ENCODE measurements at regions not wholly inside any gene's neighbourhood (a gene's known extent, or its start where the extent isn't known, plus 50 kb on each side); places are given as distances from the start of the nearest gene placed in this dataset.
"Not testable (repeated sequence)": the region's sequence is repeated elsewhere in the genome, so short reads cannot be mapped to it uniquely, and the experiment has no call there.

DNA sequence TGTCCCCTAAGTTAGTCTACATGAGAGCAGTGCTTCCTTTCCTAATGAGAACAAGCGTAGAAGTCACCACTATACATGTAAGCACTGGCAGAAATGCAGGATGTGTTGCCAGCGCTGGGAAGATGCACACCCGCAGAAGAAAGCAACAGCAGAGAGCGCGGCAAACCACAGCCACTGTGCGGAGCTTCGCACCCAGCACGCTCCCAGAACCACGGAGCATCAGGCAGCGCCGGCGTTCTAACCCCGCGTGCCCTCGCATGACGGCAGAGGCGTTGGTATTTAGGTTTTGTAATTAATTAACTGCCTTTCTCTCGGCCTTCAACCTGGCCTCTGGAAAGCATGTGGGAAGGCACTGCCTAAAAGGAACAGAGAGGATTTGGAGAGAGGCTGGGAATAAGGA is 69.1 kb downstream of the OLIG1 start:
- no peak for TF ChIP-seq ZFX (IDR thresholded peaks at IDR 0.05)
- TF ChIP-seq, protein P1, sequence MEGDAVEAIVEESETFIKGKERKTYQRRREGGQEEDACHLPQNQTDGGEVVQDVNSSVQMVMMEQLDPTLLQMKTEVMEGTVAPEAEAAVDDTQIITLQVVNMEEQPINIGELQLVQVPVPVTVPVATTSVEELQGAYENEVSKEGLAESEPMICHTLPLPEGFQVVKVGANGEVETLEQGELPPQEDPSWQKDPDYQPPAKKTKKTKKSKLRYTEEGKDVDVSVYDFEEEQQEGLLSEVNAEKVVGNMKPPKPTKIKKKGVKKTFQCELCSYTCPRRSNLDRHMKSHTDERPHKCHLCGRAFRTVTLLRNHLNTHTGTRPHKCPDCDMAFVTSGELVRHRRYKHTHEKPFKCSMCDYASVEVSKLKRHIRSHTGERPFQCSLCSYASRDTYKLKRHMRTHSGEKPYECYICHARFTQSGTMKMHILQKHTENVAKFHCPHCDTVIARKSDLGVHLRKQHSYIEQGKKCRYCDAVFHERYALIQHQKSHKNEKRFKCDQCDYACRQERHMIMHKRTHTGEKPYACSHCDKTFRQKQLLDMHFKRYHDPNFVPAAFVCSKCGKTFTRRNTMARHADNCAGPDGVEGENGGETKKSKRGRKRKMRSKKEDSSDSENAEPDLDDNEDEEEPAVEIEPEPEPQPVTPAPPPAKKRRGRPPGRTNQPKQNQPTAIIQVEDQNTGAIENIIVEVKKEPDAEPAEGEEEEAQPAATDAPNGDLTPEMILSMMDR (conservative IDR thresholded peaks at IDR 0.05), result no peak
- no peak overlapping the region for H3K27ac ChIP-seq

DNA sequence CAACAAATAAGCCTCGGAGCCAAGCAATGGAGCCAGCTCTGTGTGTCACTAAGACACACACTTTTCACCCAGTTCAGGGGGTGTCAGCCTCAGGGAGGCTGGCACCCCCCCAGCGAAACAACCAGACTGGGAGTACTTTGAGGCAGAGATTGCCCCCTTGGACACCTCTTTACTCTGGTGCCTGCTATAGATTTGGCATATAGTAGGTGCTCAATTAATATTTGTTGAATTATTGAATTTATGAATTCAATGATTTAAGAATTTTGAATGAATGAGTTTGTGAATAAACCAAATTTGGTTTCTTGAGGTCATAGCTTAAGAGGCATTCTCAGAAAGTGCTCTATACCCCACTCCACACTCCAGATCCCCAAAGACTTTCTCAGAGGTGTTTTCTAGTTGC is 70.3 kb downstream of the OLIG1 start:
- H3K27ac ChIP-seq, result no peak overlapping the region
- no peak for TF ChIP-seq ZFX (IDR thresholded peaks at IDR 0.05)
- TF ChIP-seq, protein P1 (conservative IDR thresholded peaks at IDR 0.05), result no peak

DNA sequence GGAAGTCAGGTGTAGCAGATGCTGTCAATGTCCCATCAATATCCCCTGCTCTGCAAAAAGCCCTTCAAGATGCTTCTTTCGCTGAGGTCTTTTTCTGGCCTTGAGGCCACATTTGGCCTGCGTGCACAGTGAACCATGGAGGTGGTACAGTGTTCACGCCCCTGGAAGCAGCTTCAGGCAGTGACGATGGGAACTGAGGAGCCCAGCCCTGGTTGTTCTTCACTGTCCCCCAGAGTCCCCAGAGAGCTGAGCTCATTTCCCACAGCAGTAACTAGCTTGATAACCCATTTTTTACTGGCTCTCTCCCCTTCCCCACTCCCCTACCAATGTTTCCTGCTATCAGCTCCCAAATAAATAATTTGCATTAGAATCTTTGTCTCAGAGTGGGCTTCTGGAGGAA is 76.5 kb downstream of the OLIG1 start:
- H3K27ac ChIP-seq, result no peak overlapping the region
- no peak for TF ChIP-seq ZFX (IDR thresholded peaks at IDR 0.05)

DNA sequence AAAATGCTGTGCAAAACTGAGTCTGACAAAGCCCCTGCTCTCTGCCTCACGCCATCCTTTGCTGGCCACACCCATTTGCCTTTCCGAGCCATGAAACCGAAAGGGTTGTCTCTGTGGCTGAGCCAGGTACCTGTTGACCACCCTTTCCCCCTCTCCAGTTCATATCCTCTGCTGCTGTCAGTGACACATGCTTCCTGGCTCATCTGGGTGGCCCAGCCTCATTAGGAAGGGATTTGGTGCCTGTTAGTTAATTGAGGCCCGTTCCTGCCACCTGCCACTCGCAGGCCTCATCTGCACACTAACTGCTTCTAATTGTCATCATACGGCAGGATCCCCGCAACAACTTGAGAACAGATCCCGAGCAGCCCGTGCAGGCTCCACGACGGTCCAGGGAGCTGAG is 79.2 kb downstream of the OLIG1 start:
- no peak overlapping the region for H3K27ac ChIP-seq
- no peak for TF ChIP-seq ZFX (IDR thresholded peaks at IDR 0.05)
- TF ChIP-seq, protein P1 (conservative IDR thresholded peaks at IDR 0.05), result no peak

DNA sequence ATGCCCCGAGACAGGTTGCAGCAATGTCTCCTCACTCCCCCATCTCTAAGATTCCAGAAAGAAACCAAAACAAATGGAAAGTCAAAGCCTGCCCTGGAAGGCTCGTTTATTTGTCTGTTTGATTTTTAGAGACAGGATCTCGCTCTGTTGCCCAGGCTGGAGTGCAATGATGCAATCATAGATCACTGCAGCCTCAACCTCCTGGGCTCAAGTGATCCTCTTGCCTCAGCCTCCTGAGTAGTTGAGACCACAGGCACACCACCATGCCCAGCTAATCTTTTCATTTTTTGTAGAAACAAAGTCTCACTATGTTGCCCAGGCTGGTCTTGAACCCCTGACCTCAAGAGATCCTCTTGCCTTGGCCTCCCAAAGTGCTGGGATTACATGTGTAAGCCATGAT is 78.8 kb upstream of the IFNAR2 start:
- H3K27ac ChIP-seq, result not testable (repeated sequence)

DNA sequence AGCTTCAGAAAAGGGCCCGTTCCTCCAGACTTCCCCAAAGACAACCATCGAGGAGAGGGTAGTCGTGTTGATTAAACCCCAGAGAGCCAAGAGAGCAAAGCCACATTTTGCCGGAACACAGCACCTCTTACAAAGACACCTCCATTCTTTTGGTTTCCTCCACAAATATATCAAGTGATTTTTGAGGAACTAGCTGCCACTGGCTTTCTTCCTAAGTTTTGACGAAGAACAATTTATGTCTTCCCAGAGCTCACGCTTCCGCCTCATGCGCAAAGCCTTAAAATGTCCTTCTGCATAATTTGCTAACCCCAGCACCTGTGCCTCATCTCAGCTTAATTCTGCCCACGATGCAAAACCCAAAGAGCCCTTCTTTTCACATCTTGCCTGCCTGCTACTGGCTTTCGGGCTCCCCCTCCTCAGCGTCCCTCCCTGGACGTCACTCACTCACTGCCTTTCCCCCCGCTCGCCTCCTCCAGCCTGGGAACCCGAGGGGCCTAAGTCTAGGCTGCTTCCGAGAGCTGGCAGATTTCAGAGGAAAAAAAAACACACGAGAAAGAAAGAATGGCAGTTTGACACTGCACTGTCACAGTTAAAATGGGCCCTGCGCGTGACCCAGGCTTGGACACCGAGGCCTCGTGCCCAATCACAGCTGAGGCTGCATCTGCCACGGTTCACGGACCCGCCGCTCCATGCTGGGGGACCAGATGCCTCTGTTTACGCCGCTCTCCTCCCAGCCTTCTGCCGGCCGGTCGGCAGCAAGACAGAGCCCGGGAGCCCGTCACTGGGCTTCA is 77.6 kb upstream of the IFNAR2 start:
- no peak for TF ChIP-seq ZFX (IDR thresholded peaks at IDR 0.05)
- TF ChIP-seq, protein P1 (conservative IDR thresholded peaks at IDR 0.05), result no peak
- H3K27ac ChIP-seq, result no peak overlapping the region

DNA sequence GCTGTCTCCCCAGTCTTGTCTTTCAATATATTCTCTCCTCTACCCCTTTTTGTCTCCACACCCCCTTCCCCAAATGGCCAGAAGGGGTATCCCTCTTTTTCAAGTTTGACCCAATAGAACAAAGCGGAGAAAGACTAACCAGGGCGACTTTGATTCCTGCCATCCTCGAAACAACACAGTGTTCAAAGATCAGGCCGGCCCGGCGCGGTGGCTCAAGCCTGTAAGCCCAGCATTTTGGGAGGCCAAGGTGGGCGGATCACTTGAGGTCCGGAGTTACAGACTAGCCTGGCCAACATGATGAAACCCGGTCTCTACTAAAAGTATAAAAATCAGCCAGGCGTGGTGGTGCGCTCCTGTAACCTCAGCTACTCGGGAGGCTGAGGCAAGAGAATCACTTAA is 77.0 kb upstream of the IFNAR2 start:
- TF ChIP-seq ZFX (IDR thresholded peaks at IDR 0.05), result no peak
- no peak overlapping the region for H3K27ac ChIP-seq

DNA sequence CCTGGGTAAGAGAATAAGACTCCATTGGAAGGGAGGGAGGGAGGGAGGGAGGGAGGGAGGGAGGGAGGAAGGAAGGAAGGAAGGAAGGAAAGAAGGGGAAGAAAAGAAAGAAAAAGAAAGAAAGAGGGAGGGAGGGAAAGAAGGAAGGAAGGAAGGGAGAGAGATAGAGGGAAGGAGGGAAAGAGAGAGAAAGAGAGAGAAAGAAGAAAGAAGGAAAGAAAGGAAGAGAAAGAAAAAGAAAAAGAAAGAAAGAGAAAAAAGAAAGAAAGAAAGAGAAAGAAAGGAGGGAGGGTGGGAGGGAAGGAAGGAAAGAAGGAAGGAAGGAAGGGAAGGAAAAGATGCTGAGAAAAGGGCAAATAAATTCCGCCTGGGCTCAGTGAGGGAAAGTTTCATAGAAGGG is 74.7 kb upstream of the IFNAR2 start:
- H3K27ac ChIP-seq, result no peak overlapping the region
- TF ChIP-seq, protein P1 (conservative IDR thresholded peaks at IDR 0.05), result no peak
- TF ChIP-seq ZFX (IDR thresholded peaks at IDR 0.05), result no peak

DNA sequence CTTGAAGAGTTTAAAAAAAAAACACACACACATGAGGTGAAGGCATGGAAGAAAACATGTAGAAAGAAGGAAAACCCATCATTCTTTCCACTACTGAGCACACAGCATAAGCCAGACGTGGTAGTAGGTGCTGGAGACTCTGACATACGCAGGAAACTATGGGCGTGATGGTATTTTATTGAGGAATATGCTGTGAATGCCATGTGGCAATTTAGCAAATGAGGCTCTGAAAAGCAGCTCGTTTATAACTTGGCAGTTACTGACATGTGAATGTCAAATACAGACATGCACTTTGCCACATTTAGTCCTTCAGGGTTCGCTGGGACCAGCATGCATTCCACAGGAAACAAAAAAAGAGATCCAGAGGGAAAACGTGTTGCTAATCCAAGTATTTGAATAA is 74.3 kb upstream of the IFNAR2 start:
- no peak for TF ChIP-seq ZFX (IDR thresholded peaks at IDR 0.05)
- TF ChIP-seq, protein P1 (conservative IDR thresholded peaks at IDR 0.05), result no peak
- H3K27ac ChIP-seq, result no peak overlapping the region
